SU-DHL-6 (cell line): ENCODE measurements at regions not wholly inside any gene's neighbourhood (a gene's known extent, or its start where the extent isn't known, plus 50 kb on each side); places are given as distances from the start of the nearest gene placed in this dataset.

Source experiments
- H2AFZ ChIP-seq: fragments of 200-600 bp; sonication (generic); 2 replicates; pipeline ENCODE4 v1.6.1; 2014; ENCODE audit warnings: low read depth, mild to moderate bottlenecking, moderate library complexity, mixed read lengths, antibody characterized with exemption, low read length; ENCODE audit not compliant: severe bottlenecking
- H3F3A ChIP-seq: fragments of 200-600 bp; shearing (Covaris generic); 2 replicates; pipeline ENCODE4 v1.6.0; 2016; ENCODE audit warnings: antibody characterized with exemption, mild to moderate bottlenecking; ENCODE audit not compliant: insufficient read depth
- H3K27ac ChIP-seq: fragments of 200-600 bp; sonication (generic); 2 replicates; pipeline ENCODE4 v1.5.1; 2016; ENCODE audit warnings: low read depth, mild to moderate bottlenecking, low read length, moderate library complexity, mixed read lengths
- H3K27me3 ChIP-seq: fragments of 200-600 bp; sonication (generic), shearing (Covaris generic); 2 replicates; pipeline ENCODE4 v1.6.0; 2014; ENCODE audit warnings: mild to moderate bottlenecking, low read length
- H3K36me3 ChIP-seq: fragments of 200-600 bp; sonication (generic); 2 replicates; pipeline ENCODE4 v1.6.1; 2014; ENCODE audit warnings: mild to moderate bottlenecking, low read length, mixed read lengths
- H3K4me2 ChIP-seq: fragments of 300-600, 200-600 bp; shearing (Covaris generic), sonication (generic); 2 replicates; pipeline ENCODE4 v1.6.0; 2014; ENCODE audit warnings: low read length, low read depth, mild to moderate bottlenecking; ENCODE audit not compliant: poor library complexity, severe bottlenecking
- H3K4me3 ChIP-seq: fragments of 200-600 bp; sonication (generic); 2 replicates; pipeline ENCODE4 v1.5.1; 2014; ENCODE audit warnings: antibody characterized with exemption, low read length, mild to moderate bottlenecking, mixed read lengths; ENCODE audit not compliant: insufficient read depth, poor library complexity, severe bottlenecking
- H3K79me2 ChIP-seq: fragments of 200-600 bp; sonication (generic); 2 replicates; pipeline ENCODE4 v1.6.1; 2014; ENCODE audit warnings: mild to moderate bottlenecking, low read length, moderate library complexity; ENCODE audit not compliant: insufficient read depth
- H3K9ac ChIP-seq: fragments of 200-600 bp; sonication (generic); 2 replicates; pipeline ENCODE4 v1.7.0; 2014; ENCODE audit warnings: mild to moderate bottlenecking, low read length
- H3K9me2 ChIP-seq: fragments of 200-600 bp; sonication (generic); replicated peaks from 2 replicates; pipeline ENCODE4 v1.6.1; 2014; ENCODE audit warnings: low read length; ENCODE audit not compliant: insufficient read depth
- H3K9me3 ChIP-seq: fragments of 200-600 bp; sonication (generic); 2 replicates; pipeline ENCODE4 v1.6.1; 2014; ENCODE audit warnings: low read length, mixed read lengths; ENCODE audit not compliant: insufficient read depth
- H4K20me1 ChIP-seq: fragments of 200-600 bp; sonication (generic); 2 replicates; pipeline ENCODE4 v1.6.1; 2014; ENCODE audit warnings: low read depth, mild to moderate bottlenecking, antibody characterized with exemption, low read length, moderate library complexity, mixed read lengths
- EZH2phosphoT487 ChIP-seq: fragments of 200-600 bp; sonication (generic), shearing (Covaris generic); conservative IDR thresholded peaks from 2 replicates; pipeline ENCODE4 v1.6.1; 2018; ENCODE audit warnings: mild to moderate bottlenecking, antibody characterized with exemption, low read length, moderate library complexity, mixed read lengths
- TF ChIP-seq, protein P1 (sequence below): fragments of 200-600 bp; sonication (generic); IDR thresholded peaks from one replicate; pipeline ENCODE4 v1.5.1; 2017; ENCODE audit warnings: antibody characterized with exemption, mild to moderate bottlenecking, low read length, moderate library complexity; ENCODE audit not compliant: insufficient read depth, poor library complexity, severe bottlenecking

- Histone ChIP-seq H3K36me3 (no peaks in the 10 kb centered on the region), H4K20me1 (no peaks in the 10 kb centered on the region), H3K9me2 (no peaks in the 10 kb centered on the region), H2AFZ (no peak overlapping the region), H3F3A (no peaks in the 10 kb centered on the region), H3K9ac (no peak overlapping the region), H3K9me3 (no peaks in the 10 kb centered on the region), H3K27ac (no peak overlapping the region), H3K4me2 (no peak overlapping the region), H3K27me3 (no peaks in the 10 kb centered on the region), H3K79me2 (no peaks in the 10 kb centered on the region), H3K4me3 (no peak overlapping the region)
- TF ChIP-seq, protein P1, sequence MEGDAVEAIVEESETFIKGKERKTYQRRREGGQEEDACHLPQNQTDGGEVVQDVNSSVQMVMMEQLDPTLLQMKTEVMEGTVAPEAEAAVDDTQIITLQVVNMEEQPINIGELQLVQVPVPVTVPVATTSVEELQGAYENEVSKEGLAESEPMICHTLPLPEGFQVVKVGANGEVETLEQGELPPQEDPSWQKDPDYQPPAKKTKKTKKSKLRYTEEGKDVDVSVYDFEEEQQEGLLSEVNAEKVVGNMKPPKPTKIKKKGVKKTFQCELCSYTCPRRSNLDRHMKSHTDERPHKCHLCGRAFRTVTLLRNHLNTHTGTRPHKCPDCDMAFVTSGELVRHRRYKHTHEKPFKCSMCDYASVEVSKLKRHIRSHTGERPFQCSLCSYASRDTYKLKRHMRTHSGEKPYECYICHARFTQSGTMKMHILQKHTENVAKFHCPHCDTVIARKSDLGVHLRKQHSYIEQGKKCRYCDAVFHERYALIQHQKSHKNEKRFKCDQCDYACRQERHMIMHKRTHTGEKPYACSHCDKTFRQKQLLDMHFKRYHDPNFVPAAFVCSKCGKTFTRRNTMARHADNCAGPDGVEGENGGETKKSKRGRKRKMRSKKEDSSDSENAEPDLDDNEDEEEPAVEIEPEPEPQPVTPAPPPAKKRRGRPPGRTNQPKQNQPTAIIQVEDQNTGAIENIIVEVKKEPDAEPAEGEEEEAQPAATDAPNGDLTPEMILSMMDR = no peak
- TF ChIP-seq EZH2phosphoT487 = no peak
Measured at GRCh38 chr5:33330426-33330825, 110.3 kb upstream of the TARS1 start.

- H3K9ac ChIP-seq = no peak overlapping the region
- no peak overlapping the region for H3K4me3 ChIP-seq
- no peaks in the 10 kb centered on the region for H3F3A ChIP-seq
- TF ChIP-seq EZH2phosphoT487 = no peak
- TF ChIP-seq, protein P1 = no peak
- no peaks in the 10 kb centered on the region for H3K36me3 ChIP-seq
- no peaks in the 10 kb centered on the region for H3K79me2 ChIP-seq
- H3K4me2 ChIP-seq = no peak overlapping the region
- H3K27me3 ChIP-seq = no peaks in the 10 kb centered on the region
- H4K20me1 ChIP-seq = no peaks in the 10 kb centered on the region
- H3K9me2 ChIP-seq = no peaks in the 10 kb centered on the region
- no peak overlapping the region for H3K27ac ChIP-seq
- H3K9me3 ChIP-seq = no peaks in the 10 kb centered on the region
- H2AFZ ChIP-seq = no peak overlapping the region
Measured at GRCh38 chr5:33330992-33331391, 109.8 kb upstream of the TARS1 start.

- H3K4me2 ChIP-seq = no peak overlapping the region
- TF ChIP-seq, protein P1 = no peak
- TF ChIP-seq EZH2phosphoT487 = no peak
- H4K20me1 ChIP-seq = no peaks in the 10 kb centered on the region
- no peaks in the 10 kb centered on the region for H3K27me3 ChIP-seq
- no peaks in the 10 kb centered on the region for H3K9me2 ChIP-seq
- H3K9me3 ChIP-seq = no peaks in the 10 kb centered on the region
- H3F3A ChIP-seq = no peaks in the 10 kb centered on the region
- H3K27ac ChIP-seq = no peak overlapping the region
- no peak overlapping the region for H3K4me3 ChIP-seq
- H3K36me3 ChIP-seq = no peaks in the 10 kb centered on the region
- H3K79me2 ChIP-seq = no peaks in the 10 kb centered on the region
- H2AFZ ChIP-seq = no peak overlapping the region
- H3K9ac ChIP-seq = no peak overlapping the region
Measured at GRCh38 chr5:33332804-33333203, 108.0 kb upstream of the TARS1 start.
